ENCODE measurements at regions not wholly inside any gene's neighbourhood (a gene's known extent, or its start where the extent isn't known, plus 50 kb on each side); places are given as distances from the start of the nearest gene placed in this dataset.

- no peaks in the 10 kb centered on the region for H3K4me1 ChIP-seq (ENCODE audit: insufficient read depth, low read length, severe bottlenecking)
- no peak for TF ChIP-seq EZH2 (IDR thresholded peaks at IDR 0.05; ENCODE audit: borderline replicate concordance, low read length)
- TF ChIP-seq CTCF (IDR thresholded peaks at IDR 0.05; ENCODE audit: low read length): no peak
- no peaks in the 10 kb centered on the region for H3K79me2 ChIP-seq (ENCODE audit: insufficient read depth, low read length)
- no peak overlapping the region for H3K4me2 ChIP-seq (ENCODE audit: low read length)
- no peaks in the 10 kb centered on the region for H3K9me2 ChIP-seq (ENCODE audit: low read depth, low read length)
- H3K27me3 ChIP-seq (ENCODE audit: insufficient read depth, low read length): no peaks in the 10 kb centered on the region
- no peak overlapping the region for H3K27ac ChIP-seq (ENCODE audit: low read depth, low read length, poor library complexity, severe bottlenecking)
- H3K9me3 ChIP-seq (ENCODE audit: low read length): no peaks in the 10 kb centered on the region
- H2AFZ ChIP-seq (ENCODE audit: low read length): no peak overlapping the region
- no peaks in the 10 kb centered on the region for H4K20me1 ChIP-seq (ENCODE audit: insufficient read depth, low read length)
- H3K4me3 ChIP-seq (ENCODE audit: low read depth, low read length, poor library complexity, severe bottlenecking): no peak overlapping the region
- H3K36me3 ChIP-seq (ENCODE audit: insufficient read depth, low read length): no peaks in the 10 kb centered on the region
- H3F3A ChIP-seq (ENCODE audit: insufficient read depth, low read length): no peaks in the 10 kb centered on the region
- H3K9ac ChIP-seq (ENCODE audit: low read length): no peak overlapping the region
These were observed 190.2 kb upstream of the GPC6 start for GRCh38 chr13:93036380-93036779.

- no peaks in the 10 kb centered on the region for H3K4me1 ChIP-seq (ENCODE audit: insufficient read depth, low read length, severe bottlenecking)
- no peak overlapping the region for H3K4me3 ChIP-seq (ENCODE audit: low read depth, low read length, poor library complexity, severe bottlenecking)
- H2AFZ ChIP-seq (ENCODE audit: low read length): no peak overlapping the region
These were observed 188.8 kb upstream of the GPC6 start for GRCh38 chr13:93037780-93038179.

GRCh38 chr13:93038187-93038586 is 188.4 kb upstream of the GPC6 start:
- Histone ChIP-seq H3K27me3 (ENCODE audit: insufficient read depth, low read length) (no peaks in the 10 kb centered on the region), H3F3A (ENCODE audit: insufficient read depth, low read length) (no peaks in the 10 kb centered on the region), H3K9me2 (ENCODE audit: low read depth, low read length) (no peaks in the 10 kb centered on the region), H3K9me3 (ENCODE audit: low read length) (no peaks in the 10 kb centered on the region), H3K4me2 (ENCODE audit: low read length) (no peak overlapping the region), H3K27ac (ENCODE audit: low read depth, low read length, poor library complexity, severe bottlenecking) (no peak overlapping the region), H3K9ac (ENCODE audit: low read length) (no peak overlapping the region), H4K20me1 (ENCODE audit: insufficient read depth, low read length) (no peaks in the 10 kb centered on the region), H3K79me2 (ENCODE audit: insufficient read depth, low read length) (no peaks in the 10 kb centered on the region), H3K4me1 (ENCODE audit: insufficient read depth, low read length, severe bottlenecking) (no peaks in the 10 kb centered on the region), H2AFZ (ENCODE audit: low read length) (no peak overlapping the region), H3K4me3 (ENCODE audit: low read depth, low read length, poor library complexity, severe bottlenecking) (no peak overlapping the region), H3K36me3 (ENCODE audit: insufficient read depth, low read length) (no peaks in the 10 kb centered on the region)
- TF ChIP-seq CTCF (IDR thresholded peaks at IDR 0.05; ENCODE audit: low read length) (no peak), EZH2 (IDR thresholded peaks at IDR 0.05; ENCODE audit: borderline replicate concordance, low read length) (no peak)

More at GRCh38 chr13:93037780-93038179, 188.8 kb upstream of the GPC6 start:
- H3K9ac ChIP-seq (ENCODE audit: low read length): no peak overlapping the region
- H4K20me1 ChIP-seq (ENCODE audit: insufficient read depth, low read length): no peaks in the 10 kb centered on the region
- H3K9me2 ChIP-seq (ENCODE audit: low read depth, low read length): no peaks in the 10 kb centered on the region
- H3K79me2 ChIP-seq (ENCODE audit: insufficient read depth, low read length): no peaks in the 10 kb centered on the region
- H3K4me2 ChIP-seq (ENCODE audit: low read length): no peak overlapping the region
- H3K27ac ChIP-seq (ENCODE audit: low read depth, low read length, poor library complexity, severe bottlenecking): no peak overlapping the region
- H3K36me3 ChIP-seq (ENCODE audit: insufficient read depth, low read length): no peaks in the 10 kb centered on the region
- H3K9me3 ChIP-seq (ENCODE audit: low read length): no peaks in the 10 kb centered on the region
- no peaks in the 10 kb centered on the region for H3F3A ChIP-seq (ENCODE audit: insufficient read depth, low read length)
- H3K27me3 ChIP-seq (ENCODE audit: insufficient read depth, low read length): no peaks in the 10 kb centered on the region
- TF ChIP-seq CTCF (IDR thresholded peaks at IDR 0.05; ENCODE audit: low read length) (no peak), EZH2 (IDR thresholded peaks at IDR 0.05; ENCODE audit: borderline replicate concordance, low read length) (no peak)

Measured in OCI-LY1 (cell line).